ENCODE measurements at regions not wholly inside any gene's neighbourhood (a gene's known extent, or its start where the extent isn't known, plus 50 kb on each side); places are given as distances from the start of the nearest gene placed in this dataset.

- in situ Hi-C loops (cut with MboI; ENCODE audit: low sequenced_read_pairs), result no loop called here
- no peak overlapping the region for H4K5ac ChIP-seq (ENCODE audit: low read depth, low read length)
- TF ChIP-seq MAZ (IDR thresholded peaks at IDR 0.05; ENCODE audit: borderline replicate concordance, low read depth, low read length), result no peak
- no peak for TF ChIP-seq RCOR1 (IDR thresholded peaks at IDR 0.05; ENCODE audit: insufficient replicate concordance, low read length)
- TF ChIP-seq CHD1 (IDR thresholded peaks at IDR 0.05; ENCODE audit: low read depth, low read length), result no peak
- no peak for TF ChIP-seq NFE2L2 (IDR thresholded peaks at IDR 0.05; ENCODE audit: low read depth, low read length)
- no peak for TF ChIP-seq USF2 (IDR thresholded peaks at IDR 0.05; ENCODE audit: low read depth, low read length)
- TF ChIP-seq BHLHE40 (IDR thresholded peaks at IDR 0.05; ENCODE audit: low read depth, low read length), result no peak
- TF ChIP-seq, protein P1, sequence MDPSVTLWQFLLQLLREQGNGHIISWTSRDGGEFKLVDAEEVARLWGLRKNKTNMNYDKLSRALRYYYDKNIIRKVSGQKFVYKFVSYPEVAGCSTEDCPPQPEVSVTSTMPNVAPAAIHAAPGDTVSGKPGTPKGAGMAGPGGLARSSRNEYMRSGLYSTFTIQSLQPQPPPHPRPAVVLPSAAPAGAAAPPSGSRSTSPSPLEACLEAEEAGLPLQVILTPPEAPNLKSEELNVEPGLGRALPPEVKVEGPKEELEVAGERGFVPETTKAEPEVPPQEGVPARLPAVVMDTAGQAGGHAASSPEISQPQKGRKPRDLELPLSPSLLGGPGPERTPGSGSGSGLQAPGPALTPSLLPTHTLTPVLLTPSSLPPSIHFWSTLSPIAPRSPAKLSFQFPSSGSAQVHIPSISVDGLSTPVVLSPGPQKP (IDR thresholded peaks at IDR 0.05; ENCODE audit: borderline replicate concordance, low read depth, low read length), result no peak
- TF ChIP-seq MXI1 (IDR thresholded peaks at IDR 0.05; ENCODE audit: borderline replicate concordance, low read depth, low read length), result no peak
- TF ChIP-seq RFX5 (IDR thresholded peaks at IDR 0.05; ENCODE audit: low read depth, low read length), result no peak
- no peak for TF ChIP-seq POLR2A (IDR thresholded peaks at IDR 0.05; ENCODE audit: low read depth, low read length)
- TF ChIP-seq, protein P2, sequence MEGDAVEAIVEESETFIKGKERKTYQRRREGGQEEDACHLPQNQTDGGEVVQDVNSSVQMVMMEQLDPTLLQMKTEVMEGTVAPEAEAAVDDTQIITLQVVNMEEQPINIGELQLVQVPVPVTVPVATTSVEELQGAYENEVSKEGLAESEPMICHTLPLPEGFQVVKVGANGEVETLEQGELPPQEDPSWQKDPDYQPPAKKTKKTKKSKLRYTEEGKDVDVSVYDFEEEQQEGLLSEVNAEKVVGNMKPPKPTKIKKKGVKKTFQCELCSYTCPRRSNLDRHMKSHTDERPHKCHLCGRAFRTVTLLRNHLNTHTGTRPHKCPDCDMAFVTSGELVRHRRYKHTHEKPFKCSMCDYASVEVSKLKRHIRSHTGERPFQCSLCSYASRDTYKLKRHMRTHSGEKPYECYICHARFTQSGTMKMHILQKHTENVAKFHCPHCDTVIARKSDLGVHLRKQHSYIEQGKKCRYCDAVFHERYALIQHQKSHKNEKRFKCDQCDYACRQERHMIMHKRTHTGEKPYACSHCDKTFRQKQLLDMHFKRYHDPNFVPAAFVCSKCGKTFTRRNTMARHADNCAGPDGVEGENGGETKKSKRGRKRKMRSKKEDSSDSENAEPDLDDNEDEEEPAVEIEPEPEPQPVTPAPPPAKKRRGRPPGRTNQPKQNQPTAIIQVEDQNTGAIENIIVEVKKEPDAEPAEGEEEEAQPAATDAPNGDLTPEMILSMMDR (conservative IDR thresholded peaks at IDR 0.05; ENCODE audit: low read depth, low read length), result no peak
- TF ChIP-seq SMC3 (IDR thresholded peaks at IDR 0.05; ENCODE audit: low read depth, low read length), result no peak
- no peak for TF ChIP-seq RAD21 (IDR thresholded peaks at IDR 0.05; ENCODE audit: low read length)
- no peak for TF ChIP-seq FOS (IDR thresholded peaks at IDR 0.05; ENCODE audit: low read depth, low read length)
- no peak for TF ChIP-seq CEBPB (IDR thresholded peaks at IDR 0.05; ENCODE audit: low read depth, low read length)
- no peak for TF ChIP-seq MAFK (IDR thresholded peaks at IDR 0.05; ENCODE audit: low read depth, low read length)
- H3K9ac ChIP-seq (ENCODE audit: low read depth, low read length), result no peak overlapping the region
- no peak for DNase-seq
- H2BK120ac ChIP-seq (ENCODE audit: low read depth, low read length), result no peak overlapping the region
- peaks cover 13% of the 10 kb centered on the region for H3K9me3 ChIP-seq (ENCODE audit: control insufficient read depth, insufficient read depth, low read length)
- WGBS, 2 experiments (ENCODE audit: extremely low coverage in 2 of 2, insufficient read length in 1 of 2), result no CpG with 5 or more reads among the region's 5 CpGs
- H2AK9ac ChIP-seq (replicated peaks; ENCODE audit: low read depth, low read length, poor library complexity), result no peak overlapping the region
- ChIA-PET POLR2A (ENCODE audit: unreplicated experiment) (no interaction called here), CTCF (no interaction called here)
- no peak overlapping the region for H3K27ac ChIP-seq (ENCODE audit: insufficient read depth, low read length)
- BruUV-seq (replicated peaks), result no TSS peak
- H4K8ac ChIP-seq (ENCODE audit: low read depth in 2 of 2, low read length in 2 of 2), result no peak overlapping the region
- H3K27me3 ChIP-seq (ENCODE audit: control insufficient read depth, insufficient read depth, low read length), result no peaks in the 10 kb centered on the region
- H3K4me3 ChIP-seq (ENCODE audit: insufficient read depth, low read depth, low read length), result no peak overlapping the region
- dilution Hi-C loops (cut with HindIII; ENCODE audit: low sequenced_read_pairs, unreplicated experiment), result no loop called here
- no peak overlapping the region for H2BK5ac ChIP-seq (ENCODE audit: low read depth, low read length, poor library complexity, severe bottlenecking)
- no peak overlapping the region for H2BK20ac ChIP-seq (ENCODE audit: low read depth, low read length)
- no peaks in the 10 kb centered on the region for H3K4me1 ChIP-seq (ENCODE audit: control insufficient read depth, insufficient read depth, low read length)
- H3K4ac ChIP-seq (ENCODE audit: low read depth, low read length), result no peak overlapping the region
- H3K9me1 ChIP-seq (ENCODE audit: insufficient read depth, low read length), result no peaks in the 10 kb centered on the region
- H3K14ac ChIP-seq (replicated peaks; ENCODE audit: low read depth, low read length), result no peak overlapping the region
- H3K23ac ChIP-seq (ENCODE audit: low read depth, low read length), result no peak overlapping the region
- no peaks in the 10 kb centered on the region for H3K79me1 ChIP-seq (ENCODE audit: low read depth in 1 of 2, low read length in 2 of 2)
- no peak overlapping the region for H2AFZ ChIP-seq (replicated peaks; ENCODE audit: low read length, poor library complexity)
- H2BK15ac ChIP-seq (ENCODE audit: low read depth, low read length), result no peak overlapping the region
- H4K20me1 ChIP-seq (ENCODE audit: insufficient read depth, low read length), result no peaks in the 10 kb centered on the region
- no peak overlapping the region for H2AK5ac ChIP-seq (ENCODE audit: low read depth, low read length)
- no peak overlapping the region for H3K56ac ChIP-seq (ENCODE audit: extremely low read depth, insufficient read depth, low read length)
- H3K36me3 ChIP-seq (ENCODE audit: control insufficient read depth, insufficient read depth, low read length), result no peaks in the 10 kb centered on the region
- H4K91ac ChIP-seq (ENCODE audit: insufficient read depth, low read depth, low read length), result no peak overlapping the region
- ATAC-seq (ENCODE audit: low read depth), result no peak
- intact Hi-C loops (cut with micrococcal nuclease), result no loop called here
- H3K18ac ChIP-seq (ENCODE audit: low read depth, low read length), result no peak overlapping the region
- H3K4me2 ChIP-seq (ENCODE audit: low read depth, low read length), result no peak overlapping the region
Observed at GRCh38 chr14:98074111-98074510, 1197.9 kb downstream of the BCL11B start.

Measured in IMR-90 (cell line).